Kidney glomerular epithelial cell (primary cell): ENCODE measurements at regions not wholly inside any gene's neighbourhood (a gene's known extent, or its start where the extent isn't known, plus 50 kb on each side); places are given as distances from the start of the nearest gene placed in this dataset.
"Not testable (repeated sequence)": the region's sequence is repeated elsewhere in the genome, so short reads cannot be mapped to it uniquely, and the experiment has no call there.

Experiments used
- DNase-seq: peaks from one replicate; lab custom pipeline; 2025; lab: John Stamatoyannopoulos, UW

- no peak for DNase-seq
Measured at GRCh38 chr3:164927728-164928127, 150.6 kb downstream of the SI start.

GRCh38 chr3:164918905-164919304 lies 159.4 kb downstream of the SI start:
- DNase-seq: no peak

DNA sequence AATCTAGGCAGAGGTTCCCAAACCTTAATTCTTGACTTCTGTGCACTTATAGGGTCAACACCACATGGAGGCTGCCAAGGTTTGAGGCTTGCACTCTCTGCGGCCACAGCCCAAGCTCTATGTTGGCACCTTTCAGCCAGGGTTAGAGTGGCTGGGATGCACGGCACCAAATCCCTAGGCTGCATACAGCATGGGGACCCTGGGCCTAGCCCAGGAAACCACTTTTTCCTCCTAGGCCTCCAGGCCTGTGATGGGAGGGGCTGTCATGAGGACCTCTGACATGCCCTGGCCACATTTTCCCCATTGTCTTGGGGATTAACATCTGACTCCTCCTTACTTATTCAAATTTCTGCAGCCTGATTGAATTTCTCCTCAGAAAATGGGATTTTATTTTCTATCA lies 165.4 kb downstream of the SI start:
- no peak for DNase-seq

DNA sequence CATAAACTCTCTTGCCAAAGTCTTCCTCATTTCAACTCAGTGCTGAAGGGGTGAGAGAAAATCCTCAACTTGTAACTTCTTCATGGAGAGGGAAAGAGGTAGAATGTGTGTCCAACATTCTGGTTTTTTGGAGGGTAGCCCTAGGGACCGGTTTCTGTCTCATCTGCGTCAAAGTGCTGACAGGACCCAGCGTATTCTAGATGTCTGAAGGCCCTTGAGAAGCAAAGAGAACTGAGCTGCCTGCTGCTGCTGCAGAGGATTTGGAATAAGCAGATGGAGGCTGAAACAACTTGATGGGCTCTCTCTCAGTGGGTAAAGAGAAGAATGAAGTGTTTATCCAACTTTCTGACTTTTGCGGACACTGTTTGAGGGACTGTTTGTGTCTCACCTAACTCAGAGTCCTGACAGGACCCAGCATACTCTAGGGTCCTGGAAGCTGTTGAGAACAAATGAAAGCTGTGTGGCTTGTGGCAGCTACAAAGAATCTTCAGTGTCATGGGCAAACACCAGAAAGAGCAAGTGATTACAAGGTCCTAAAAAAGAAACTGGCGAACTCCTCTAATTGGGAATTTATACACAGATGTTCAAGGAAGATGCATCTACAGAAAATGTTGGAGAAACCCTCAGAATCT lies 174.4 kb downstream of the SI start:
- DNase-seq: no peak

- DNase-seq: no peak
Measured at GRCh38 chr3:164897342-164897741, 181.0 kb downstream of the SI start.

DNA sequence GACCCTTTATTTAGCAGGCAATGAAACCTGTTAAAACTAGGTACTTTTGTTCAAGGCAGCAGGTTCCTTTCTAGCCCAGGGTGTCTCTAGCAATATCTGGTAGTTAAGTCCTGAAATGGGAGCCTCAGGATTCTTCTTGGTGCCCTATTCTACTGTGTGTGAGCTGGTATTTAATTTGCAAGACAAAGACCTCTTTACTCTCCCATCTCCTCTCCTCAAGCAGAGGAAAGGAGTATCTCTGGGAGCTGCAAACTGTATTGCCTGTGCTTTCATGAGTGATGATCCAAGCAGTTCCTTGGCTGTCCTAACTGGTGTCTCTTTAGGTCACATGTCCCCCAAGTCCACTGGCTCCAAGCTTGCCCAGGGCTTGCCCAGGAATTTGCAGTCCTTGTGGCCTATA lies 188.2 kb downstream of the SI start:
- no peak for DNase-seq

GRCh38 chr3:164883171-164883570 lies 195.1 kb downstream of the SI start:
- no peak for DNase-seq

GRCh38 chr3:164879201-164879600 lies 199.1 kb downstream of the SI start:
- no peak for DNase-seq

- DNase-seq: no peak
Measured at GRCh38 chr3:164864454-164864853, 213.8 kb downstream of the SI start.

GRCh38 chr3:164852866-164853265 lies 225.4 kb downstream of the SI start:
- no peak for DNase-seq

- no peak for DNase-seq
Measured at GRCh38 chr3:164851905-164852304, 226.4 kb downstream of the SI start.

GRCh38 chr3:164851204-164851603 lies 227.1 kb downstream of the SI start:
- DNase-seq: no peak

DNA sequence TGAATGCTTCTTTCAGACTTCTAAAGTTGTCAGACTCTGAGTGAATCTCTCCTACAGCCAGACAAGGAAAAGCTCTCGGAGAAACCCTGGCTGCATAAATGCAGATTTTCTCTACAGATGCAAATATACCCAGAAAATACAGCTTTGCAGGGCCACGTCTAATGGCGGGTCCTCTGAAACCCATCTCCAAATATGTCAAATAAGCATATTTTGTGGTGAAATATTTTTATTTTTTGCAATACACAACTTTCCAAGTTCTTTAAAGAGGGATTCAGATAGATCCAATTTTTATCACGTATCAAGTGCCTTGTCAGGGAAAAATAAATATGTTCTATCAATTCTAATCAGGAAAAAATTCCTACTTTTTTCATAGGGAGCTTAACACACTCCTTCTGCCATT lies 229.4 kb downstream of the SI start:
- DNase-seq: no peak

DNA sequence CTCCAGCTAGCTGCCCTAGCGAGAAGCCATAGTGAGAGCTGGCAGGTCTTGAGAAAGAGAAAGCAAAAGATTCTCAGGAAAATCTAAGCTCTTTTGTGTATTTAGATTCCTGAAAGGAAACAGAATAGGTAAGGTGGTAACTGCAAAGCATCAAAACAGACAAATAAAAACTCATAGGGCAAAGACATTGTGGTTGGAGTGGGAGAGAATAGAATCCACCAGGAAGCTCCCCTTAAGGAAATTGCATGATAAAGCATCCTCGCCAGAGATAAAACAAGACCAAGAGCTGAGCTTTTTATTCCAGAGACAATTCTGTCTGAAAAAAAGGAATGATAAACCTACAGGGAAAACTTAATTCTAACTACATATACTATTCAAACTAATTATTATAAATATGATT lies 232.6 kb downstream of the SI start:
- DNase-seq: no peak

GRCh38 chr3:164832216-164832615 lies 246.1 kb downstream of the SI start:
- DNase-seq: no peak

GRCh38 chr3:164818318-164818717 lies 260.0 kb downstream of the SI start:
- DNase-seq: no peak

DNA sequence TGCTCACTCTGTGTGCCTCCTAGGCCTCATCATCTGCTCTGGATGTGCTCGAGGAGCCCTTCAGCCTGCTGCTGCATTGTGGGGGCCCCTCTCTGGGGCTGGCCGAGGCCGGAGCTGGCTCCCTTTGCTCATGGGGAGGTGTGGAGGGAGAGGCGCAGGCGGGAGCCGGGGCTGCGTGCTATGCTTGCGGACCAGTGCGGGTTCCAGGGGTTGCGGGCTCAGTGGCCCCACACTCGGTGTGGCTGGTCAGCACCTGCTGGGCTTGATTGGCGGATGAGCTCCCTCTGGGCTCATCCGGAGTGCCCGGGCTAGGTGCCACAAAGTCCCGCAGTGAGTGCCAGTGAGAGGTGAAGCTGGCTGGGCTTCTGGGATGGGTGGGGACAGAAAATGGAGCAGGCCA lies 264.2 kb downstream of the SI start:
- DNase-seq: no peak

DNA sequence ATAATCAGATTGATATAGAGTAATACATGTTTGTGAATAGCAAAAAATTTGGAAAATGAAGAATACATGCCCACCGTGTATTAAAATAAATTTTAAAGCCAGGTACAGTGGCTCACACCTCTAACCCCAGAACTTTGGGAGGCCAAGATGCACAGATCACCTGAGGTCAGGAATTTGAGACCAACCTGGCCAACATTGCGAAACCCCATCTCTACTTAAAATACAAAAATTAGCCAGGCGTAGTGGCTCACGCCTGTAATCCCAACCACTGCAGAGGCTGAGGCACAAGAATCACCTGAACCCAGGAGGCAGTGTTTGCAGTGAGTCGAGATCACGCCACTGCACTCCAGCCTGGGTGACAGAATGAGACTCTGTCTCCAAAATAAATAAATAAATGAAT lies 266.3 kb downstream of the SI start:
- DNase-seq: no peak

DNA sequence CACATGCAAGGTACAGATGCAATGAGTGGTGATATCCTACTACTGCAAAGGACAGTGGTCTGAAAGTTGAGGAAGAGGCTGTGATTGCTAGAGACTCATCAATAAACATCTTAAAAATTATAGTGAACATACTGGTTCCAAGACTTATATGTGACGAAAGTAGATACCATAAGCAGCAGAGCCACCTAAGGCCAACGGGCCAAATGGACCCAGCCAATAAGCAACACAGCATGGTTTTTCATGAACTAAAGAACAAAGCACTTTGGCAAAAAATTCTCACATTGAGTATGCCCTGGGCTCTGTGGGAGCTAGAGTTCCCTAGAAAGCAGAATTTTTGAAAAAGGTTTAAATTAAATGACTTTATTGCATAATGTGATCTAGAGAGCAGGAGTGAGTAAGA lies 272.1 kb downstream of the SI start:
- no peak for DNase-seq

DNA sequence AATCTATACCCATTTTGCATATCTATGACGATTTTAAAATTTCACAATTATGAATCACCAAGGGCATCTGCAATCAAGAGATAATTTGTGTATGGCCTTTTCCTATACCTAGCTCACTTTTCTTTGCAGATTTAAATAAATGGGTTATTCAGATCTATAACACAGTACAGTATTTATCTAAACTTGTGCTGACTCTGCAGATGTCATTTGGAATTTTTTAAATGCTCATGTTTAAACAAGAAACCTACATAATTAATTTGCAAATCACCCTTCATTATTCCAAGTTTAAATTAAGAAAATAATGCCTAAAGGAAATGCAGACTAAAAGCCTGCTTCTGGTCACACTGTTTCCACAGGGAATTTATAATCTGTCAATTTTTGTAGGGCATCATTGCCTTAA lies 284.2 kb downstream of the SI start:
- DNase-seq: no peak

DNA sequence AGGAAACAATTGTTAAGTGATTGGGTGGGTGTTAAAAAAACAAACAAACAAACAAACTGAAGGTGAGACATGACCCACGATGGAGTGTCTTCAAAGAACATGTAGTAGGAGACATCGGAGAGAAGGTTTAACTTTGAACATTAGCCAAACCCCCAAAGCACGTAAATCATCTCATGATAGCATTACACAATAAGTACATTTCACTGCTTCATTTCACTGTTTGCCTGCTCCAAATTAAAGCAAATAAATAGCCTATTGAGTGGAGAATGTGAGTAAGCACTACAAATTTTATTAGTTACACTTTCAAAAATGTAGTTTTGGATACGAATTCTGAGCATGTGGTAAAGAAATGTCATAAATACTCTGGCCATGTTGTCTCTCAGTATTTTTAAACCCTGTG lies 287.0 kb downstream of the SI start:
- DNase-seq: no peak

GRCh38 chr3:164784407-164784806 lies 293.9 kb downstream of the SI start:
- DNase-seq: not testable (repeated sequence)

DNA sequence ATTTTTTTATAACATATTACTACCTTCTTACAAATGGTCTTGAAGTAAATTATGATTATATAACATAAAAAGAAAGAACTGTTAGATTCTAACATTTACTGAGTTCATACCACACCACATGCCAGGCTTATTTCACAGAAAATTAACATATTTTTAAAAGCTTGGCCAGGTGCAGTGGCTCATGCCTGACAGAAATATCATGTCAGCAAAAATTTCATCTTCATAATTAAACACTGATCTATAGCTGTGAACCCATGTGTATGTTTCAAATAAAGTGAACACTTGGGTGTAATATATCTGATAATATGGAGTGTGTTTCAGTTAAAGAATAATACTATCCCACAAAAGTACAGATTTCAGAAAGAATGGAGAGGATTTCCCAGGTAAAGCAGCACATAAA lies 296.5 kb downstream of the SI start:
- DNase-seq: no peak

DNA sequence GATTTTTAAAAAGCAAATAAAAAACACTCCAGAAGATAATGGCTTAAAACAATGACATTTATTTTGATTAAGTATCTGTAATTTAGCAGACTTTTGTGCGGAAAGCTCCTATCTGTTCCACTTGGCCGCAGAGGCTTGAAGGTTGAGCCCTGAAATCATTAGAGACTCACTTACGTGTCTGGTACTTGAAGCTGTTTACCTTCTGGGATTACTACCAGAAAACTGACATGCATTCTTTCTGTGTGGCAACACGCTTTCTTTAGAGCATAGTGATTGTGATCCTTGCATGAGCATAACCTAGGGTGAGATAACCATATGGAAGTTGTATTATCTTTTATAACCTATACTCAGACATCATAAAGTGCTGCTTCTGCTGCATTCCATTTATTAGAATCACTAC lies 298.5 kb downstream of the SI start:
- no peak for DNase-seq

GRCh38 chr3:164752812-164753211 lies 325.5 kb downstream of the SI start:
- no peak for DNase-seq
